ENCODE measurements at regions not wholly inside any gene's neighbourhood (a gene's known extent, or its start where the extent isn't known, plus 50 kb on each side); places are given as distances from the start of the nearest gene placed in this dataset.

DNA sequence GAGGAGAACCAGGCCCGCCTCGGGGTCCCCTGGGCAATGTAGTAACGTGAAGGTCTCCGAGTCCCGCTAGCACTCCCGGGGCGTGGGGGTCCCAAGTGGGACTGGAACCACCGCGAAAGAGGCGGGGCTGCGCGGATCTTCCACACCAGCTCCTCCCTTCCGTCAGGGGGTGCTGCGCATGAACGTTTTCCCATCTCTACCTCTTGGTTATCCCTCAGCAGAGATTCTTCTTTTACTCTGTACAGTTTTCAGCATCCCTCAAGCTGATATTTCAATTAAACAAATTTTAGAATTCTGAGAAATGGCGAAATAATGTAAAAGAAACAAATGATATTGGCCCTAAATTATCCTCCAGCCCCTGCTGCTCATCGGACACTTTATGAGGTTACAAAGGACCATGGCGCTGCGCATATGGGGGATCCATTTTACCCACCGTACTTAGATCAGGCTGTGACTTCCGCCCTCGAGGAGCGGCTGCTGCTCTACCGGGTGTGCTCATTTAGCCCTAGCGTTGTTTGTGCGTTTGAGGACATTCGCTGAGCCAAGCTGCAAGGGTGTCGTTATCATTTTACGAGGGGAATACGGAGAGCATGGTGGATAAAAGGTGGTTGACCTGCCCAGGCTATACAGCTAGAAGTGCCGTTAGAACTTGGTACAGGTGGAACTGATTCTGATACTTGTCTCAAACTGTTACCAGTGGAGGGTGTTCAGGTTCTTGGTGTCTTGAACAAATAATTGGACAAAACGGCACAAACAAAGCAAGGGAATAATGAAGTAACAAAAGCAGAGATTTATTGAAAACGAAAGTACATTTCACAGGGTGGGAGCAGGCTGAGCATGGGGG, 75.2 kb upstream of the CHD6 start (continued):
- TF ChIP-seq NFAT5 (CRISPR knock-in tag; IDR thresholded peaks at IDR 0.05) (peak; percentile 82), SMARCC2 (IDR thresholded peaks at IDR 0.05) (no peak), ZBTB4 (CRISPR knock-in tag; IDR thresholded peaks at IDR 0.05; ENCODE audit: borderline replicate concordance) (peak; percentile 86), HOXA3 (CRISPR knock-in tag; IDR thresholded peaks at IDR 0.05) (peak; percentile 96), CBFB (CRISPR knock-in tag; IDR thresholded peaks at IDR 0.05) (peak; percentile 95), NAIF1 (CRISPR knock-in tag; IDR thresholded peaks at IDR 0.05; ENCODE audit: borderline replicate concordance) (peak; percentile 70; the same call in 1 of the 2 replicates), HDAC6 (IDR thresholded peaks at IDR 0.05; ENCODE audit: low read depth, low read length) (no peak), ZNF451 (CRISPR knock-in tag; IDR thresholded peaks at IDR 0.05) (0 out of 2 replicates have a peak, but pooled peaks have one; percentile 19), PHF21A (CRISPR knock-in tag; IDR thresholded peaks at IDR 0.05) (peak; percentile 88), FOSL2 (CRISPR knock-in tag; IDR thresholded peaks at IDR 0.05) (peak; percentile 79), ZNF577 (CRISPR knock-in tag; IDR thresholded peaks at IDR 0.05; ENCODE audit: borderline replicate concordance, low read depth) (peak; percentile 88; the same call in 1 of the 2 replicates), ZNF3 (CRISPR knock-in tag; IDR thresholded peaks at IDR 0.05) (no peak), SMAD1 (CRISPR knock-in tag; IDR thresholded peaks at IDR 0.05; ENCODE audit: borderline replicate concordance, low read depth) (peak; percentile 97), SP140L (CRISPR knock-in tag; IDR thresholded peaks at IDR 0.05; ENCODE audit: borderline replicate concordance) (0 out of 2 replicates have a peak, but pooled peaks have one; percentile 57), TP53 (CRISPR knock-in tag; conservative IDR thresholded peaks at IDR 0.05) (peak; percentile 93; the same call in 1 of the 2 replicates), FOXK1 (CRISPR knock-in tag; IDR thresholded peaks at IDR 0.05; ENCODE audit: borderline replicate concordance, low read depth) (peak; percentile 96), POGK (CRISPR knock-in tag; conservative IDR thresholded peaks at IDR 0.05) (peak; percentile 75)
